SIG-M5 (cell line): ENCODE measurements at regions not wholly inside any gene's neighbourhood (a gene's known extent, or its start where the extent isn't known, plus 50 kb on each side); places are given as distances from the start of the nearest gene placed in this dataset.

Source experiments
- DNase-seq: peaks from one replicate; lab custom pipeline; 2025; lab: John Stamatoyannopoulos, UW

GRCh38 chr10:71145352-71145945 is 66.9 kb upstream of the UNC5B start:
- no peak for DNase-seq

- DNase-seq = no peak
Measured at GRCh38 chr10:71150796-71151195, 61.6 kb upstream of the UNC5B start.

GRCh38 chr10:71152043-71152442 is 60.3 kb upstream of the UNC5B start:
- no peak for DNase-seq

- no peak for DNase-seq
Measured at GRCh38 chr10:71156436-71156835, 55.9 kb upstream of the UNC5B start.

- no peak for DNase-seq
Measured at GRCh38 chr10:71157435-71157834, 54.9 kb upstream of the UNC5B start.

GRCh38 chr10:71158251-71158650 is 54.1 kb upstream of the UNC5B start:
- DNase-seq = no peak

- DNase-seq = no peak
Measured at GRCh38 chr10:71158902-71159301, 53.5 kb upstream of the UNC5B start.

GRCh38 chr10:71159892-71160291 is 52.5 kb upstream of the UNC5B start:
- no peak for DNase-seq

GRCh38 chr10:71161425-71161824 is 50.9 kb upstream of the UNC5B start:
- no peak for DNase-seq
